ENCODE measurements at regions not wholly inside any gene's neighbourhood (a gene's known extent, or its start where the extent isn't known, plus 50 kb on each side); places are given as distances from the start of the nearest gene placed in this dataset.

- no peak for TF ChIP-seq CTCF (IDR thresholded peaks at IDR 0.05; ENCODE audit: borderline replicate concordance, extremely low read depth, low read length, poor library complexity, severe bottlenecking)
- TF ChIP-seq EZH2 (IDR thresholded peaks at IDR 0.05; ENCODE audit: borderline replicate concordance, low read depth, low read length, severe bottlenecking) = no peak
Measured at GRCh38 chr9:105979290-105979689, 284.9 kb downstream of the TMEM38B start.

All from DND-41 (cell line).